Right renal pelvis (tissue), 4 donors: ENCODE measurements at regions not wholly inside any gene's neighbourhood (a gene's known extent, or its start where the extent isn't known, plus 50 kb on each side); places are given as distances from the start of the nearest gene placed in this dataset.
"Not testable (repeated sequence)": the region's sequence is repeated elsewhere in the genome, so short reads cannot be mapped to it uniquely, and the experiment has no call there.

ENCODE experiments used
- DNase-seq, 4 donors: peaks; one replicate each; pipeline ENCODE4 v3.0.0-alpha.2; 2013; ENCODE audit warnings: low read depth in 4 of 4, low spot score in 3 of 4, missing footprints in 1 of 4

- no peak for DNase-seq
Measured at GRCh38 chr6:91213229-91213901, 626.5 kb upstream of the MAP3K7 start.

GRCh38 chr6:91198588-91199255, 611.9 kb upstream of the MAP3K7 start:
- DNase-seq = no peak

GRCh38 chr6:91196729-91197128, 609.9 kb upstream of the MAP3K7 start:
- DNase-seq = peak in 1 of 4 donors; percentile 4

GRCh38 chr6:91193446-91193845, 606.6 kb upstream of the MAP3K7 start:
- DNase-seq = no peak

- DNase-seq = not testable (repeated sequence)
Measured at GRCh38 chr6:91190041-91190440, 603.2 kb upstream of the MAP3K7 start.

GRCh38 chr6:91185072-91185471, 598.2 kb upstream of the MAP3K7 start:
- DNase-seq = no peak

GRCh38 chr6:91181416-91181815, 594.5 kb upstream of the MAP3K7 start:
- DNase-seq = no peak

GRCh38 chr6:91173651-91174050, 586.8 kb upstream of the MAP3K7 start:
- no peak for DNase-seq

- no peak for DNase-seq
Measured at GRCh38 chr6:91173186-91173585, 586.3 kb upstream of the MAP3K7 start.

GRCh38 chr6:91171754-91172462, 585.0 kb upstream of the MAP3K7 start:
- DNase-seq = no peak

GRCh38 chr6:91167846-91168245, 581.0 kb upstream of the MAP3K7 start:
- DNase-seq = no peak

- no peak for DNase-seq
Measured at GRCh38 chr6:91166271-91167046, 579.6 kb upstream of the MAP3K7 start.

GRCh38 chr6:91164105-91164504, 577.2 kb upstream of the MAP3K7 start:
- no peak for DNase-seq

GRCh38 chr6:91161246-91161645, 574.4 kb upstream of the MAP3K7 start:
- DNase-seq = no peak

GRCh38 chr6:91155129-91155785, 568.4 kb upstream of the MAP3K7 start:
- no peak for DNase-seq

- no peak for DNase-seq
Measured at GRCh38 chr6:91152824-91153223, 566.0 kb upstream of the MAP3K7 start.

GRCh38 chr6:91149956-91150705, 563.3 kb upstream of the MAP3K7 start:
- no peak for DNase-seq

GRCh38 chr6:91149246-91149955, 562.5 kb upstream of the MAP3K7 start:
- no peak for DNase-seq

GRCh38 chr6:91144126-91144525, 557.3 kb upstream of the MAP3K7 start:
- DNase-seq = no peak
